ENCODE measurements at regions not wholly inside any gene's neighbourhood (a gene's known extent, or its start where the extent isn't known, plus 50 kb on each side); places are given as distances from the start of the nearest gene placed in this dataset.

- TF ChIP-seq CTCF (conservative IDR thresholded peaks at IDR 0.05 in 1 of 2, IDR thresholded peaks at IDR 0.05 in 1 of 2; ENCODE audit: extremely low read depth in 1 of 2, insufficient read depth in 1 of 2, low read depth in 1 of 2, low read length in 2 of 2) (no peak), EZH2 (IDR thresholded peaks at IDR 0.05; ENCODE audit: borderline replicate concordance, low read length) (no peak)
Observed at GRCh38 chr4:156137679-156138473, 184.2 kb upstream of the CTSO start.

Measured in mammary epithelial cell (primary cell).